Body of pancreas (tissue), 4 donors: ENCODE measurements at regions not wholly inside any gene's neighbourhood (a gene's known extent, or its start where the extent isn't known, plus 50 kb on each side); places are given as distances from the start of the nearest gene placed in this dataset.

Source experiments
- CTCF ChIP-seq, 7 experiments: fragments of 450-650 bp in 4 of 7; fragments of 200-600 bp in 3 of 7; sonication (generic) in 3 of 7; IDR thresholded peaks; one replicate each; pipeline ENCODE4 v1.5.1; 2016 to 2019; ENCODE audit warnings: antibody characterized with exemption in 7 of 7
- POLR2A ChIP-seq, 3 donors: fragments of 450-650 bp; IDR thresholded peaks; one replicate each; pipeline ENCODE4 v1.6.1; 2016; ENCODE audit warnings: antibody characterized with exemption in 3 of 3, mild to moderate bottlenecking in 2 of 3

GRCh38 chr12:92389466-92389865, 243.8 kb upstream of the BTG1 start:
- TF ChIP-seq CTCF (IDR thresholded peaks at IDR 0.05), result no peak
- TF ChIP-seq POLR2A (IDR thresholded peaks at IDR 0.05), result no peak
